ENCODE measurements at regions not wholly inside any gene's neighbourhood (a gene's known extent, or its start where the extent isn't known, plus 50 kb on each side); places are given as distances from the start of the nearest gene placed in this dataset.
A peak's percentile ranks its signal among the peaks of the same experiment; 100 is the strongest.
"Not testable (repeated sequence)": the region's sequence is repeated elsewhere in the genome, so short reads cannot be mapped to it uniquely, and the experiment has no call there.

GRCh38 chr7:17560966-17561365 is 262.5 kb downstream of the AHR start:
- POLR2A ChIA-PET, result no interaction called here
- no peak for DNase-seq (ENCODE audit: low read depth, low spot score)
- no peak overlapping the region for H3K4me3 ChIP-seq (ENCODE audit: low read depth, low read length)
- no peak for TF ChIP-seq CTCF (IDR thresholded peaks at IDR 0.05; ENCODE audit: insufficient read depth, low read length, missing control alignments)
- CTCF ChIA-PET, result interaction anchor here (1.6 kb wide), 1 partner anchor 578 kb away, joined by 4 read pairs; no protein-coding TSS in a partner anchor

- no peak for TF ChIP-seq CTCF (IDR thresholded peaks at IDR 0.05; ENCODE audit: insufficient read depth, low read length, missing control alignments)
- POLR2A ChIA-PET, result no interaction called here
- DNase-seq (ENCODE audit: low read depth, low spot score), result peak; percentile 68
- H3K4me3 ChIP-seq (ENCODE audit: low read depth, low read length), result no peak overlapping the region
- CTCF ChIA-PET, result interaction anchor here (1.0 to 2.1 kb wide), 2 partner anchors 33 to 582 kb away, joined by 3 to 5 read pairs; no protein-coding TSS in a partner anchor
Observed at GRCh38 chr7:17564678-17565212, 266.3 kb downstream of the AHR start.

GRCh38 chr7:17580141-17580540 is 281.7 kb downstream of the AHR start:
- peak; percentile 53 for DNase-seq (ENCODE audit: low read depth, low spot score)
- ChIA-PET POLR2A (no interaction called here), CTCF (no interaction called here)
- TF ChIP-seq CTCF (IDR thresholded peaks at IDR 0.05; ENCODE audit: insufficient read depth, low read length, missing control alignments), result no peak
- H3K4me3 ChIP-seq (ENCODE audit: low read depth, low read length), result no peak overlapping the region

GRCh38 chr7:17580856-17581255 is 282.4 kb downstream of the AHR start:
- no peak overlapping the region for H3K4me3 ChIP-seq (ENCODE audit: low read depth, low read length)
- no peak for DNase-seq (ENCODE audit: low read depth, low spot score)
- no peak for TF ChIP-seq CTCF (IDR thresholded peaks at IDR 0.05; ENCODE audit: insufficient read depth, low read length, missing control alignments)
- ChIA-PET POLR2A (no interaction called here), CTCF (no interaction called here)

GRCh38 chr7:17581301-17581700 is 282.8 kb downstream of the AHR start:
- no peak overlapping the region for H3K4me3 ChIP-seq (ENCODE audit: low read depth, low read length)
- no peak for DNase-seq (ENCODE audit: low read depth, low spot score)
- ChIA-PET CTCF (no interaction called here), POLR2A (no interaction called here)
- TF ChIP-seq CTCF (IDR thresholded peaks at IDR 0.05; ENCODE audit: insufficient read depth, low read length, missing control alignments), result no peak

GRCh38 chr7:17582696-17583095 is 284.2 kb downstream of the AHR start:
- DNase-seq (ENCODE audit: low read depth, low spot score); H3K4me3 ChIP-seq (ENCODE audit: low read depth, low read length); POLR2A ChIA-PET: not testable (repeated sequence)
- CTCF ChIA-PET, result interaction anchor here (1.2 kb wide), 1 partner anchor 16 kb away, joined by 3 read pairs; no protein-coding TSS in a partner anchor

GRCh38 chr7:17583786-17584185 is 285.3 kb downstream of the AHR start:
- TF ChIP-seq CTCF (IDR thresholded peaks at IDR 0.05; ENCODE audit: insufficient read depth, low read length, missing control alignments), result no peak
- DNase-seq (ENCODE audit: low read depth, low spot score), result no peak
- no peak overlapping the region for H3K4me3 ChIP-seq (ENCODE audit: low read depth, low read length)
- CTCF ChIA-PET, result interaction anchor here (1.2 kb wide), 1 partner anchor 15 kb away, joined by 3 read pairs; no protein-coding TSS in a partner anchor
- POLR2A ChIA-PET, result no interaction called here

Measured in AG04449 (cell line).